GM18498 (cell line): ENCODE measurements at regions not wholly inside any gene's neighbourhood (a gene's known extent, or its start where the extent isn't known, plus 50 kb on each side); places are given as distances from the start of the nearest gene placed in this dataset.
"Not testable (repeated sequence)": the region's sequence is repeated elsewhere in the genome, so short reads cannot be mapped to it uniquely, and the experiment has no call there.

Experiments used
- ATAC-seq: cut with Tn5 transposase; IDR thresholded peaks from one replicate; pipeline ENCODE4 v1.9.1; 2021; ENCODE audit warnings: mild to moderate bottlenecking, moderate library complexity; ENCODE audit not compliant: unreplicated experiment

GRCh38 chr2:21328177-21328576 lies 204.4 kb downstream of the TDRD15 start:
- ATAC-seq: no peak

- ATAC-seq: no peak
Observed at GRCh38 chr2:21330786-21331391, 207.1 kb downstream of the TDRD15 start.

GRCh38 chr2:21331625-21332370 lies 208.0 kb downstream of the TDRD15 start:
- no peak for ATAC-seq

GRCh38 chr2:21332993-21333625 lies 209.3 kb downstream of the TDRD15 start:
- ATAC-seq: no peak

- no peak for ATAC-seq
Observed at GRCh38 chr2:21333684-21334083, 209.9 kb downstream of the TDRD15 start.

GRCh38 chr2:21346984-21347383 lies 223.2 kb downstream of the TDRD15 start:
- no peak for ATAC-seq

GRCh38 chr2:21353879-21354679 lies 230.3 kb downstream of the TDRD15 start:
- no peak for ATAC-seq

- ATAC-seq: no peak
Observed at GRCh38 chr2:21356086-21356856, 232.5 kb downstream of the TDRD15 start.

- no peak for ATAC-seq
Observed at GRCh38 chr2:21356857-21357255, 233.1 kb downstream of the TDRD15 start.

- no peak for ATAC-seq
Observed at GRCh38 chr2:21358976-21359375, 235.2 kb downstream of the TDRD15 start.

GRCh38 chr2:21361384-21361783 lies 237.6 kb downstream of the TDRD15 start:
- ATAC-seq: no peak

- ATAC-seq: no peak
Observed at GRCh38 chr2:21361957-21362486, 238.3 kb downstream of the TDRD15 start.

- no peak for ATAC-seq
Observed at GRCh38 chr2:21363364-21363763, 239.6 kb downstream of the TDRD15 start.

- no peak for ATAC-seq
Observed at GRCh38 chr2:21367421-21367820, 243.7 kb downstream of the TDRD15 start.

GRCh38 chr2:21369787-21370186 lies 246.0 kb downstream of the TDRD15 start:
- no peak for ATAC-seq

- no peak for ATAC-seq
Observed at GRCh38 chr2:21371499-21372003, 247.8 kb downstream of the TDRD15 start.

GRCh38 chr2:21372654-21373053 lies 248.9 kb downstream of the TDRD15 start:
- no peak for ATAC-seq

GRCh38 chr2:21376864-21377263 lies 253.1 kb downstream of the TDRD15 start:
- ATAC-seq: no peak

GRCh38 chr2:21379140-21379539 lies 255.4 kb downstream of the TDRD15 start:
- ATAC-seq: no peak

GRCh38 chr2:21379668-21380067 lies 255.9 kb downstream of the TDRD15 start:
- not testable (repeated sequence) for ATAC-seq
